Choroid plexus epithelial cell (primary cell): ENCODE measurements at regions not wholly inside any gene's neighbourhood (a gene's known extent, or its start where the extent isn't known, plus 50 kb on each side); places are given as distances from the start of the nearest gene placed in this dataset.

Source experiments
- DNase-seq: peaks from one replicate; pipeline ENCODE4 v3.0.0-alpha.2; 2010; ENCODE audit warnings: low read depth
- H3K4me3 ChIP-seq: 2 replicates; pipeline ENCODE4 v1.5.1; 2011; ENCODE audit warnings: low read depth, mild to moderate bottlenecking, control low read depth, low read length, moderate library complexity
- CTCF ChIP-seq: conservative IDR thresholded peaks from 2 replicates; pipeline ENCODE4 v1.5.1; 2011; ENCODE audit warnings: low read depth, mild to moderate bottlenecking, control low read depth, inconsistent platforms, low read length, moderate library complexity

- no peak for TF ChIP-seq CTCF
- H3K4me3 ChIP-seq = no peak overlapping the region
- DNase-seq = no peak
Measured at GRCh38 chr10:29876008-29876555, 183.3 kb downstream of the JCAD start.

- no peak for DNase-seq
Measured at GRCh38 chr10:29874606-29875269, 184.6 kb downstream of the JCAD start.

GRCh38 chr10:29873941-29874484, 185.4 kb downstream of the JCAD start:
- no peak for TF ChIP-seq CTCF
- H3K4me3 ChIP-seq = no peak overlapping the region
- DNase-seq = peak; percentile 27

More at GRCh38 chr10:29874606-29875269, 184.6 kb downstream of the JCAD start:
- H3K4me3 ChIP-seq = no peak overlapping the region
- TF ChIP-seq CTCF = no peak

- no peak overlapping the region for H3K4me3 ChIP-seq
- no peak for DNase-seq
- TF ChIP-seq CTCF = no peak
Measured at GRCh38 chr10:29870522-29871044, 188.8 kb downstream of the JCAD start.

GRCh38 chr10:29869593-29869992, 189.8 kb downstream of the JCAD start:
- TF ChIP-seq CTCF = no peak
- no peak overlapping the region for H3K4me3 ChIP-seq
- no peak for DNase-seq

- H3K4me3 ChIP-seq = no peak overlapping the region
- TF ChIP-seq CTCF = no peak
- no peak for DNase-seq
Measured at GRCh38 chr10:29866356-29866755, 193.0 kb downstream of the JCAD start.
